ENCODE measurements at regions not wholly inside any gene's neighbourhood (a gene's known extent, or its start where the extent isn't known, plus 50 kb on each side); places are given as distances from the start of the nearest gene placed in this dataset.

- Histone ChIP-seq H3K9me3 (ENCODE audit: insufficient read depth, low read length) (no peaks in the 10 kb centered on the region), H3K79me2 (ENCODE audit: insufficient read depth, low read length) (no peaks in the 10 kb centered on the region), H2AFZ (ENCODE audit: low read depth, low read length, severe bottlenecking) (no peak overlapping the region), H3K27ac (ENCODE audit: low read depth, low read length) (no peak overlapping the region), H3K27me3 (ENCODE audit: low read length) (no peaks in the 10 kb centered on the region), H3F3A (ENCODE audit: insufficient read depth) (no peaks in the 10 kb centered on the region), H3K9me2 (replicated peaks; ENCODE audit: insufficient read depth, low read length) (no peaks in the 10 kb centered on the region), H4K20me1 (ENCODE audit: low read depth, low read length) (no peaks in the 10 kb centered on the region), H3K4me3 (ENCODE audit: insufficient read depth, low read length, poor library complexity, severe bottlenecking) (no peak overlapping the region), H3K36me3 (ENCODE audit: low read length) (no peaks in the 10 kb centered on the region), H3K4me2 (ENCODE audit: low read depth, low read length, poor library complexity, severe bottlenecking) (no peak overlapping the region), H3K9ac (ENCODE audit: low read length) (no peak overlapping the region)
- TF ChIP-seq EZH2phosphoT487 (conservative IDR thresholded peaks at IDR 0.05; ENCODE audit: low read length) = no peak
- TF ChIP-seq, protein P1, sequence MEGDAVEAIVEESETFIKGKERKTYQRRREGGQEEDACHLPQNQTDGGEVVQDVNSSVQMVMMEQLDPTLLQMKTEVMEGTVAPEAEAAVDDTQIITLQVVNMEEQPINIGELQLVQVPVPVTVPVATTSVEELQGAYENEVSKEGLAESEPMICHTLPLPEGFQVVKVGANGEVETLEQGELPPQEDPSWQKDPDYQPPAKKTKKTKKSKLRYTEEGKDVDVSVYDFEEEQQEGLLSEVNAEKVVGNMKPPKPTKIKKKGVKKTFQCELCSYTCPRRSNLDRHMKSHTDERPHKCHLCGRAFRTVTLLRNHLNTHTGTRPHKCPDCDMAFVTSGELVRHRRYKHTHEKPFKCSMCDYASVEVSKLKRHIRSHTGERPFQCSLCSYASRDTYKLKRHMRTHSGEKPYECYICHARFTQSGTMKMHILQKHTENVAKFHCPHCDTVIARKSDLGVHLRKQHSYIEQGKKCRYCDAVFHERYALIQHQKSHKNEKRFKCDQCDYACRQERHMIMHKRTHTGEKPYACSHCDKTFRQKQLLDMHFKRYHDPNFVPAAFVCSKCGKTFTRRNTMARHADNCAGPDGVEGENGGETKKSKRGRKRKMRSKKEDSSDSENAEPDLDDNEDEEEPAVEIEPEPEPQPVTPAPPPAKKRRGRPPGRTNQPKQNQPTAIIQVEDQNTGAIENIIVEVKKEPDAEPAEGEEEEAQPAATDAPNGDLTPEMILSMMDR (IDR thresholded peaks at IDR 0.05; ENCODE audit: insufficient read depth, low read length, poor library complexity, severe bottlenecking) = no peak
These were observed 218.3 kb downstream of the ICOS start for GRCh38 chr2:204154863-204155262.

- Histone ChIP-seq H3K79me2 (ENCODE audit: insufficient read depth, low read length) (no peaks in the 10 kb centered on the region), H3K4me2 (ENCODE audit: low read depth, low read length, poor library complexity, severe bottlenecking) (no peak overlapping the region), H3K4me3 (ENCODE audit: insufficient read depth, low read length, poor library complexity, severe bottlenecking) (no peak overlapping the region), H3K9me3 (ENCODE audit: insufficient read depth, low read length) (no peaks in the 10 kb centered on the region), H3K36me3 (ENCODE audit: low read length) (no peaks in the 10 kb centered on the region), H3F3A (ENCODE audit: insufficient read depth) (no peaks in the 10 kb centered on the region), H3K9ac (ENCODE audit: low read length) (no peak overlapping the region), H4K20me1 (ENCODE audit: low read depth, low read length) (no peaks in the 10 kb centered on the region), H3K27me3 (ENCODE audit: low read length) (no peaks in the 10 kb centered on the region), H3K9me2 (replicated peaks; ENCODE audit: insufficient read depth, low read length) (no peaks in the 10 kb centered on the region), H3K27ac (ENCODE audit: low read depth, low read length) (no peak overlapping the region), H2AFZ (ENCODE audit: low read depth, low read length, severe bottlenecking) (no peak overlapping the region)
- TF ChIP-seq EZH2phosphoT487 (conservative IDR thresholded peaks at IDR 0.05; ENCODE audit: low read length) = no peak
- TF ChIP-seq, protein P1 (IDR thresholded peaks at IDR 0.05; ENCODE audit: insufficient read depth, low read length, poor library complexity, severe bottlenecking) = no peak
These were observed 219.9 kb downstream of the ICOS start for GRCh38 chr2:204156456-204156855.

GRCh38 chr2:204157684-204158083 is 221.1 kb downstream of the ICOS start:
- TF ChIP-seq EZH2phosphoT487 (conservative IDR thresholded peaks at IDR 0.05; ENCODE audit: low read length) = no peak
- TF ChIP-seq, protein P1 (IDR thresholded peaks at IDR 0.05; ENCODE audit: insufficient read depth, low read length, poor library complexity, severe bottlenecking) = no peak
- H3K27me3 ChIP-seq (ENCODE audit: low read length) = no peaks in the 10 kb centered on the region
- no peak overlapping the region for H3K9ac ChIP-seq (ENCODE audit: low read length)
- H3K4me3 ChIP-seq (ENCODE audit: insufficient read depth, low read length, poor library complexity, severe bottlenecking) = no peak overlapping the region
- no peaks in the 10 kb centered on the region for H3K79me2 ChIP-seq (ENCODE audit: insufficient read depth, low read length)
- H3F3A ChIP-seq (ENCODE audit: insufficient read depth) = no peaks in the 10 kb centered on the region
- no peak overlapping the region for H2AFZ ChIP-seq (ENCODE audit: low read depth, low read length, severe bottlenecking)
- H4K20me1 ChIP-seq (ENCODE audit: low read depth, low read length) = no peaks in the 10 kb centered on the region
- no peak overlapping the region for H3K4me2 ChIP-seq (ENCODE audit: low read depth, low read length, poor library complexity, severe bottlenecking)
- H3K9me3 ChIP-seq (ENCODE audit: insufficient read depth, low read length) = no peaks in the 10 kb centered on the region
- no peak overlapping the region for H3K27ac ChIP-seq (ENCODE audit: low read depth, low read length)
- H3K36me3 ChIP-seq (ENCODE audit: low read length) = no peaks in the 10 kb centered on the region
- H3K9me2 ChIP-seq (replicated peaks; ENCODE audit: insufficient read depth, low read length) = no peaks in the 10 kb centered on the region
